ENCODE measurements at regions not wholly inside any gene's neighbourhood (a gene's known extent, or its start where the extent isn't known, plus 50 kb on each side); places are given as distances from the start of the nearest gene placed in this dataset.

- TF ChIP-seq CTCF (IDR thresholded peaks at IDR 0.05), result no peak
- TF ChIP-seq POLR2A (IDR thresholded peaks at IDR 0.05), result no peak
- no peak for TF ChIP-seq EP300 (IDR thresholded peaks at IDR 0.05)
These were observed 521.8 kb downstream of the GATA3 start for GRCh38 chr10:8576281-8576680.
